GM12872 (cell line): ENCODE measurements at regions not wholly inside any gene's neighbourhood (a gene's known extent, or its start where the extent isn't known, plus 50 kb on each side); places are given as distances from the start of the nearest gene placed in this dataset.

Experiments used
- CTCF ChIP-seq: IDR thresholded peaks from 3 replicates; pipeline ENCODE4 v1.5.1; 2011; ENCODE audit warnings: low read depth, mild to moderate bottlenecking, low read length, moderate library complexity; ENCODE audit not compliant: insufficient read depth

- TF ChIP-seq CTCF: no peak
Observed at GRCh38 chr9:129398961-129399633, 221.0 kb upstream of the IER5L start.

DNA sequence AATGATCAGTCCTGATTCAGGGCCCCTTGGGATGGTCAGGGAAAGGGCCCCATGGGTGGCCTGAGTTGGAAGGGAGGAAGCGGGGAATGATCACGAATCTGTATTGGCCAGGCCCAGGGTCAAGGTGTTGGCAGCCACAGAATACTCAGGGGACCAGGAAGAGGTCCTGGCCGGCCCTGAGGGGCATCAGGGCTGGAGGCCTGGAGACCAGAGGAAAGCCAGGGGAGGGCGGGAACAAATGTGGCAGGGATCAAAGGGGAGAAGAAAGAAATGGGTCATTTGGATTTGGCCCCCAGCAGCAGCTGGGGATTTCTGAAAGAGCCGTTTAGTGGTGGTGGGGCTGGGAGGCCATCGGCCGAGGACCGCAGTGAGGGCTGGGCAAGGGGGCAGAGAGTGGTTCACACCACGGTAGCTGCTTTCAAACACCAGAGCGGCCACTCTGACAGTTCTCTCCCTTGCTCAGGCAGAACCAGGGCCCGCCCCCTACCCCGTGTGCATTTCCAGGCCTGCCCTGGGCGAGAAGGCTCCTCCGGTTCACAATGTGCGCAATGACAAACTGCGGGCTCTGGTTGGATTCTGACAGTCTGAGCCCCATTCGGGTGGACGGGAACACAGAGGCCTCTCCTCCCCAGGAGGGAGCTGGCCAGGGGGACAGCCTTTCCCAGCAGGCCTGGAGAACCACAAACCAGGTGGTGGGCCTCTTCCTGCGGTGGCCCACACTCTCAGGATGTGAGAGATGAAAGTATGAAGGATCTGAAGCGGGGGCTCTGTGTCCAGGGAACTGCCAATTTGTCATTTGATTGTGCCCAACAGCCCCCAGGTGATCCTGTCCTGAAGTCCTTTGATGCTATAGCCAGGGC lies 220.3 kb upstream of the IER5L start:
- TF ChIP-seq CTCF: no peak

DNA sequence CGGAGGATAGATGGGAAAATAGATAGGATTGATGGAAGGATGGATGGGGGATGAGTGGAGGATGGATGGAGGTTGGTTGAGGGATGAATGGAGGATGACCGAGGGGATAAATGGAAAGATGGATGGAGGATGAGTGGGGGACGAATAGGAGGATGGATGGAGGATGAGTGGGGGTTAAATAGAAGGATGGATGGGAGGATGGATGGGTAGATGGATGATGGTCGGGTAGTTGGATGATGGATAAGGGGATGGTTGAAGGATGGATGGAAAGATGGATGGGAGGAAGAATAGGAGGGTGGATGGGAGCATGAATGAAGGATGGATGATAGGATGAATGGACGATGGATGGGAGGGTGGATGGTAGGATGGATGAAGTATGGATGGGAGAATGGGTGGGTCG lies 219.3 kb upstream of the IER5L start:
- no peak for TF ChIP-seq CTCF

DNA sequence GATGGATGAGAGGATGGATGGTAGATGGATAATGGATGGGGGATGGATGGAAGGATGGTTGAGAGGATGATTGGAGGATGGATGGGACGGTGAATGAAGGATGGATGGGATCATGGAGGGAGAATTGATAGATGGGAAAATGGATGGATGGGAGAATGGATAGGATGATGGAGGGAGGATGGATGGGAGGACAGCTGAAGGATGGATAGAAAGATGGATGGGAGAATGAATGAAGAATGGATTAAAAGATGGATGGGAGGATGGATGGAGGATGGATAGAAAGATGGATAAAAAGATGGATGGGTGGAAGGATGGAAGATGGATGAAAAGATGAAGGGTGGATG lies 218.3 kb upstream of the IER5L start:
- TF ChIP-seq CTCF: no peak

DNA sequence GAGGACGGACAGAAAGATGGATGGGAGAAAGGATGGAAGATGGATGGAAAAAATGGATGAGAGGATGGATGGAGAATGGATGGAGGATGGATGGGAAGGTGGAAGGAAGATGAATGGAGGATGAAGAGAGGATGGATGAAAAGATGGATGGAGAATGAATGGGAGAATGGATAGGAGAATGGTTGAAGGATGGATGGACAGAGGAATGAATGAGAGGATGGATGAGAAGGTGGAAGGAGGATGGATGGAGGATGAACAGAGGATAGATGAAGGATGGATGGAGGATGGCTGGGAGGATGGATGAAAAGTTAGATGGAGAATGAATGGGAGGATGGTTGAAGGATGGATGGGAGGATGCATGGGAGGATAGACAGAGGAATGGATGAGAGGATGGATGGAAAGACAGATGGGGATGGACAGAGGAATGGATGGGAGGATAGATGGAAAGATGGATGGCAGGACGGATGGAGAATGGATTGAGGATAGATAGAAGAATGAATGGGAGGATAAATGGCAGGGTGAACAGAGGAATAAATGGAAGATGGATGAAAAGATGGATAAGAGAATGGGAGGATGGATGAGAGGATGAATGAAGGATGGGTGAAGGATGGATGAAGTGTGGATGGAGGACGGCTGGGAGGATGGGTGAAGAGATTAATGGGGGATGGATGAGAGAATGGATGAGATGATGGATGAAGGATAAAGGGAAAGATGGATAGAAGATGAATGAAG lies 217.7 kb upstream of the IER5L start:
- TF ChIP-seq CTCF: no peak

GRCh38 chr9:129394886-129395279 lies 216.8 kb upstream of the IER5L start:
- TF ChIP-seq CTCF: no peak
